ENCODE measurements at regions not wholly inside any gene's neighbourhood (a gene's known extent, or its start where the extent isn't known, plus 50 kb on each side); places are given as distances from the start of the nearest gene placed in this dataset.

GRCh38 chr11:71200172-71200716, 52.1 kb downstream of the SHANK2 start:
- TF ChIP-seq POLR2AphosphoS5 (IDR thresholded peaks at IDR 0.05) = no peak
- no peak for TF ChIP-seq CTCF (IDR thresholded peaks at IDR 0.05 in 8 of 11, conservative IDR thresholded peaks at IDR 0.05 in 3 of 11)
- TF ChIP-seq POLR2A (IDR thresholded peaks at IDR 0.05) = no peak
- no peak for DNase-seq
- H3K27me3 ChIP-seq (replicated peaks in 1 of 7) = peaks cover 0 to 49% (median 0%) of the 10 kb centered on the region in 7 donors
- H3K9me3 ChIP-seq = no peaks in the 10 kb centered on the region
- H3K4me3 ChIP-seq = no peak overlapping the region
- no peak overlapping the region for H3K27ac ChIP-seq
- WGBS, 5 donors = 78 to 87% (median 83%) methylated on average over 9 of the region's 9 CpGs
- no peaks in the 10 kb centered on the region for H3K4me1 ChIP-seq
- intact Hi-C loops (cut with DNase I; ENCODE audit: low total_unique reads) = no loop called here
- H3K36me3 ChIP-seq = no peaks in the 10 kb centered on the region

DNA sequence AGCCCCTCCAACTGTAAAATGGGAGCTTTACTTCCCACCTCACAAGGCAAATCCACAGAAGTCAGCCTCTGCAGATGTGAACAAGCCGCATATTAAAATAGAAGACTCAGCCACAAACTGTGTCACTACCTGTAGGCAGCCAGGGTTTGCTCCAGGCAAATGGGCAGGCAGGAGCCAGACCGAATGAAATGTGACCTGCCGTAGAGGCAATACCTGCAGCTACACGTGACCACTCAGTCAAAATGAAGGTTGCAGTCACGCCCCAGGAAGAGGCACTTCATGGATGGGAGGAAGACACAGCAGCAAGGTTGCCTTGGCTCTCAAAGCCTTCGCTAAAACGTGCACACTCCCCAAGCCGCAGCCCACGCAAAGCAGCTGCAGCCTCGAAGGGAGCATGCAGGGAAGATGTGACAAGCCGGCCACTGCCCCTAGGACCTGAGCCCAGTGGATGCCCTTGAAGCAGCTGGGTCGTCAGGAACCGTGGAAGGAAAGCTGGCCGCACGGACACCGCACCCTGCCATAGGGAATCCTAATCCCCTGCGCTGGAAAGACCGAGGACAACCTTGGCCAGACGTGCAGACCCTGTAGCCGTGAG, 53.1 kb downstream of the SHANK2 start:
- Histone ChIP-seq H3K27me3 (replicated peaks in 1 of 7) (peaks cover 0 to 40% (median 0%) of the 10 kb centered on the region in 7 donors), H3K4me3 (no peak overlapping the region), H3K36me3 (no peaks in the 10 kb centered on the region), H3K27ac (no peak overlapping the region), H3K4me1 (no peaks in the 10 kb centered on the region), H3K9me3 (no peaks in the 10 kb centered on the region)
- intact Hi-C loops (cut with DNase I; ENCODE audit: low total_unique reads) = no loop called here
- DNase-seq = peak; percentile 45
- no peak for TF ChIP-seq POLR2A (IDR thresholded peaks at IDR 0.05)
- no peak for TF ChIP-seq CTCF (IDR thresholded peaks at IDR 0.05 in 8 of 11, conservative IDR thresholded peaks at IDR 0.05 in 3 of 11)
- no peak for TF ChIP-seq POLR2AphosphoS5 (IDR thresholded peaks at IDR 0.05)
- WGBS, 5 donors = 67 to 80% (median 76%) methylated on average over 18 to 20 of the region's 20 CpGs

DNA sequence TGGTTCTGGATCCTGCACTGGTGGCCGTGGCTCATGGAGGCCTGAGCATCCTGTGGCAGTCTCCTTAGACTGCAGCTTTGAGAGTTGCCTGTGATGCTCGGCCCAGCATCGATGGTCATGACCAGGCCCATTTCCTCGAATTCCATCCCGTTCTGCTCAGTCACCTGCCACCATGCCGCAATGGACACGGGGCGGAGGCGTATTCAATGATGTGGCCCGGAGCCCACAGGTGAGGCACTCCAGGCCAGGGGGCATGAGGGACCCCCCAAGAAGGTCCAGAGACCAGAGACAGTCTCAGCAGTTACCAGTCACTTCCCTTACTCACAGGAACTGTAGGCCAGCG, 53.6 kb downstream of the SHANK2 start:
- Histone ChIP-seq H3K27ac (no peak overlapping the region), H3K27me3 (replicated peaks in 1 of 7) (peaks cover 0 to 36% (median 0%) of the 10 kb centered on the region in 7 donors), H3K4me1 (no peaks in the 10 kb centered on the region), H3K4me3 (no peak overlapping the region), H3K9me3 (no peaks in the 10 kb centered on the region), H3K36me3 (no peaks in the 10 kb centered on the region)
- DNase-seq = no peak
- TF ChIP-seq POLR2A (IDR thresholded peaks at IDR 0.05) (no peak), POLR2AphosphoS5 (IDR thresholded peaks at IDR 0.05) (no peak), CTCF (IDR thresholded peaks at IDR 0.05 in 8 of 11, conservative IDR thresholded peaks at IDR 0.05 in 3 of 11) (no peak)
- WGBS, 5 donors = 79 to 91% (median 86%) methylated on average over 4 to 11 of the region's 11 CpGs
- intact Hi-C loops (cut with DNase I; ENCODE audit: low total_unique reads) = no loop called here

DNA sequence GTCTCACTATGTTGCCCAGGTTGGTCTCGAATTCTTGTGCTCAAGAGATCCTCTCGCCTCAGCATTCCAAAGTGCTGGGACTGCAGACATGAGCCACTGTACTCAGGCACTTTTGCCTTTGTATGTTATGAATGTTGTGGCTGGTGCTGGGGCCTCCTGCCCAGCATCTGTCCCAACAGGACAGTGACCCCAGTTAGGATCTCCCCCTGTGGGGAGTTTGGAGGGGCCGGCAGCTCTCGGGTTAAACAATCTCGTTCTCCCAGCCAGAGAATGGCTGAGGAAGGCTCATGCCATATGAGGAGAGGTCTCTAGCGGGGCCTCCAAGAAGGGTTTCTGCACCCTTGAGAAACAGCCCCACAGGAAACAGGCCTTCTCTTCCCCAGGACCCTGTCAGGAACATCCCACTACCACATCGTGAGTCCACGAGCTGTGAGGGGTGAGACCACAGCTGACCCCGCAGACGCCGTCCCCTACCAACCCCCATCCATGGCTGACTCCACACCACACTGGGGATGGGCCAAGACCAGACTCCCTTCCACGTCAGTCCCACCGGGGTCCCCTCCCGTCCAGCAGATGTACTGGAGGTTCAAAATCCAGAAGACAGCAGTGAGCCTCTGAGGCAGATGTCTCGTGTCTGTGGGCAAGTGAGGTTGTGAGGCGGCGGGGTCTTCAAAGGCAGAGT, 54.1 kb downstream of the SHANK2 start:
- TF ChIP-seq POLR2A (IDR thresholded peaks at IDR 0.05) = no peak
- no peak overlapping the region for H3K4me3 ChIP-seq
- no peaks in the 10 kb centered on the region for H3K36me3 ChIP-seq
- intact Hi-C loops (cut with DNase I; ENCODE audit: low total_unique reads) = no loop called here
- no peaks in the 10 kb centered on the region for H3K9me3 ChIP-seq
- no peak overlapping the region for H3K27ac ChIP-seq
- WGBS, 5 donors = 81 to 89% (median 87%) methylated on average over 13 to 17 of the region's 17 CpGs
- H3K4me1 ChIP-seq = no peaks in the 10 kb centered on the region
- H3K27me3 ChIP-seq (replicated peaks in 1 of 7) = peaks cover 0 to 40% (median 0%) of the 10 kb centered on the region in 7 donors
- DNase-seq = peak; percentile 41
